ENCODE measurements at regions not wholly inside any gene's neighbourhood (a gene's known extent, or its start where the extent isn't known, plus 50 kb on each side); places are given as distances from the start of the nearest gene placed in this dataset.

GRCh38 chr17:45689451-45689850 is 94.7 kb upstream of the CRHR1 start:
- no peak for DNase-seq

GRCh38 chr17:45690625-45691275 is 93.4 kb upstream of the CRHR1 start:
- no peak for DNase-seq

- DNase-seq: no peak
Observed at GRCh38 chr17:45692661-45693060, 91.5 kb upstream of the CRHR1 start.

- no peak for DNase-seq
Observed at GRCh38 chr17:45693792-45694191, 90.3 kb upstream of the CRHR1 start.

GRCh38 chr17:45696442-45696841 is 87.7 kb upstream of the CRHR1 start:
- DNase-seq: no peak

- DNase-seq: no peak
Observed at GRCh38 chr17:45697076-45697475, 87.0 kb upstream of the CRHR1 start.

GRCh38 chr17:45700171-45701090 is 83.7 kb upstream of the CRHR1 start:
- DNase-seq: no peak

GRCh38 chr17:45702666-45703266 is 81.4 kb upstream of the CRHR1 start:
- no peak for DNase-seq

- DNase-seq: no peak
Observed at GRCh38 chr17:45703348-45703747, 80.8 kb upstream of the CRHR1 start.

- no peak for DNase-seq
Observed at GRCh38 chr17:45703806-45704205, 80.3 kb upstream of the CRHR1 start.

GRCh38 chr17:45704251-45704650 is 79.9 kb upstream of the CRHR1 start:
- DNase-seq: no peak

- DNase-seq: peak; percentile 74
Observed at GRCh38 chr17:45705123-45706009, 78.8 kb upstream of the CRHR1 start.

- DNase-seq: no peak
Observed at GRCh38 chr17:45706033-45706432, 78.1 kb upstream of the CRHR1 start.

GRCh38 chr17:45708707-45709290 is 75.3 kb upstream of the CRHR1 start:
- DNase-seq: no peak

GRCh38 chr17:45709728-45710288 is 74.3 kb upstream of the CRHR1 start:
- DNase-seq: no peak

- DNase-seq: no peak
Observed at GRCh38 chr17:45715787-45716186, 68.3 kb upstream of the CRHR1 start.

- DNase-seq: no peak
Observed at GRCh38 chr17:45718791-45719190, 65.3 kb upstream of the CRHR1 start.

- DNase-seq: peak; percentile 95
Observed at GRCh38 chr17:45719335-45720071, 64.6 kb upstream of the CRHR1 start.

- DNase-seq: no peak
Observed at GRCh38 chr17:45720386-45720785, 63.7 kb upstream of the CRHR1 start.

GRCh38 chr17:45722161-45722560 is 62.0 kb upstream of the CRHR1 start:
- DNase-seq: peak; percentile 87

- peak; percentile 37 for DNase-seq
Observed at GRCh38 chr17:45729294-45729907, 54.7 kb upstream of the CRHR1 start.

Data from islet precursor cell (in vitro differentiated cells).